Neuronal stem cell (in vitro differentiated cells): ENCODE measurements at regions not wholly inside any gene's neighbourhood (a gene's known extent, or its start where the extent isn't known, plus 50 kb on each side); places are given as distances from the start of the nearest gene placed in this dataset.

Experiments used
- DNase-seq: peaks from one replicate; pipeline ENCODE4 v3.0.0-alpha.2; 2013; ENCODE audit warnings: low spot score
- H2AFZ ChIP-seq: one replicate; pipeline ENCODE4 v1.6.1; 2013; ENCODE audit warnings: mild to moderate bottlenecking, low read length, inconsistent platforms
- H2AK5ac ChIP-seq: 2 replicates; pipeline ENCODE4 v1.6.1; 2013; ENCODE audit warnings: low read depth, mild to moderate bottlenecking, inconsistent platforms, low read length, moderate library complexity, mixed read lengths
- H2BK120ac ChIP-seq: 2 replicates; pipeline ENCODE4 v1.6.1; 2013; ENCODE audit warnings: low read depth, mild to moderate bottlenecking, inconsistent platforms, low read length, moderate library complexity, mixed read lengths
- H2BK12ac ChIP-seq: one replicate; pipeline ENCODE4 v1.6.1; 2013; ENCODE audit warnings: low read length, inconsistent platforms
- H2BK15ac ChIP-seq: 2 replicates; pipeline ENCODE4 v1.6.1; 2013; ENCODE audit warnings: mild to moderate bottlenecking, low read length, inconsistent platforms, mixed read lengths
- H2BK5ac ChIP-seq: one replicate; pipeline ENCODE4 v1.6.1; 2013; ENCODE audit warnings: inconsistent platforms, mild to moderate bottlenecking, low read length, moderate library complexity
- H3K14ac ChIP-seq: one replicate; pipeline ENCODE4 v1.6.1; 2013; ENCODE audit warnings: low read length, inconsistent platforms
- H3K18ac ChIP-seq: 2 replicates; pipeline ENCODE4 v1.6.1; 2013; ENCODE audit warnings: low read length, inconsistent platforms
- H3K23ac ChIP-seq: 2 replicates; pipeline ENCODE4 v1.6.1; 2013; ENCODE audit warnings: low read depth, mild to moderate bottlenecking, mixed read lengths, low read length, inconsistent platforms; ENCODE audit not compliant: poor library complexity
- H3K27ac ChIP-seq: replicated peaks from 3 replicates; pipeline ENCODE4 v1.5.1; 2013; ENCODE audit warnings: low read length, inconsistent platforms
- H3K27me3 ChIP-seq, 3 experiments: 2 replicates each; pipeline ENCODE4 v1.6.1; 2013; ENCODE audit warnings: low read length in 3 of 3, mild to moderate bottlenecking in 2 of 3, inconsistent platforms in 1 of 3, low read depth in 1 of 3, mixed read lengths in 1 of 3, moderate library complexity in 1 of 3; ENCODE audit not compliant: control insufficient read depth in 3 of 3, insufficient read depth in 3 of 3
- H3K36me3 ChIP-seq, 2 donors: replicated peaks in 1 of 2; 2 replicates each; pipeline ENCODE4 v1.6.1; 2013; ENCODE audit warnings: low read length in 2 of 2; ENCODE audit not compliant: control insufficient read depth in 2 of 2, insufficient read depth in 2 of 2
- H3K4ac ChIP-seq: 2 replicates; pipeline ENCODE4 v1.6.1; 2013; ENCODE audit warnings: inconsistent platforms, mild to moderate bottlenecking, low read length, moderate library complexity
- H3K4me1 ChIP-seq, 2 donors: 1 replicate in 1 of 2; 2 replicates in 1 of 2; pipeline ENCODE4 v1.6.1; 2013; ENCODE audit warnings: low read length in 2 of 2, low read depth in 1 of 2; ENCODE audit not compliant: control insufficient read depth in 2 of 2, insufficient read depth in 1 of 2
- H3K4me2 ChIP-seq: one replicate; pipeline ENCODE4 v1.6.1; 2013; ENCODE audit warnings: mild to moderate bottlenecking, low read length, inconsistent platforms; ENCODE audit not compliant: insufficient read depth, poor library complexity, severe bottlenecking
- H3K4me3 ChIP-seq, 2 donors: 2 replicates each; pipeline ENCODE4 v1.5.1; 2013; ENCODE audit warnings: low read length in 2 of 2, mild to moderate bottlenecking in 2 of 2, inconsistent platforms in 1 of 2, moderate library complexity in 1 of 2
- H3K79me1 ChIP-seq: one replicate; pipeline ENCODE4 v1.6.1; 2013; ENCODE audit warnings: low read depth, mild to moderate bottlenecking, inconsistent platforms, low read length, moderate library complexity
- H3K9ac ChIP-seq: one replicate; pipeline ENCODE4 v1.6.1; 2013; ENCODE audit warnings: mild to moderate bottlenecking, low read depth, low read length, inconsistent platforms; ENCODE audit not compliant: poor library complexity
- H3K9me3 ChIP-seq, 2 donors: replicated peaks in 1 of 2; 2 replicates each; pipeline versions ENCODE3 to v1.6.1; 2013; ENCODE audit warnings: low read length in 2 of 2, mild to moderate bottlenecking in 2 of 2, inconsistent platforms in 1 of 2, low read depth in 1 of 2, mixed read lengths in 1 of 2, moderate library complexity in 1 of 2; ENCODE audit not compliant: control insufficient read depth in 2 of 2, insufficient read depth in 1 of 2
- H4K8ac ChIP-seq: one replicate; pipeline ENCODE4 v1.6.1; 2013; ENCODE audit warnings: low read depth, mild to moderate bottlenecking, inconsistent platforms, low read length, moderate library complexity
- H4K91ac ChIP-seq: one replicate; pipeline ENCODE4 v1.6.1; 2013; ENCODE audit warnings: low read length, low read depth, mild to moderate bottlenecking, inconsistent platforms; ENCODE audit not compliant: poor library complexity
- WGBS, 2 donors: extraction: QIAGEN DNeasy Blood & Tissue Kit; methylation state at CpG; one replicate each; pipeline ENCODE4 v1.1.7; 2013; ENCODE audit warnings: missing lambda C conversion rate in 2 of 2, mixed read lengths in 1 of 2; ENCODE audit not compliant: insufficient read length in 2 of 2, insufficient replicate concordance in 1 of 2; ENCODE audit errors: extremely low coverage in 2 of 2; 5-methylcytosine and 5-hydroxymethylcytosine counted together

- Histone ChIP-seq H3K14ac (no peak overlapping the region), H3K4me3 (no peak overlapping the region), H3K23ac (no peak overlapping the region), H3K27me3 (no peaks in the 10 kb centered on the region), H3K27ac (no peak overlapping the region), H3K9me3 (no peaks in the 10 kb centered on the region), H2BK5ac (no peak overlapping the region), H3K4me2 (no peak overlapping the region), H3K4me1 (no peaks in the 10 kb centered on the region), H2BK15ac (no peak overlapping the region), H4K8ac (no peak overlapping the region), H3K79me1 (no peaks in the 10 kb centered on the region), H3K36me3 (no peaks in the 10 kb centered on the region), H4K91ac (no peak overlapping the region), H3K18ac (no peak overlapping the region), H2AK5ac (no peak overlapping the region), H2BK120ac (no peak overlapping the region), H2AFZ (no peak overlapping the region), H3K4ac (no peak overlapping the region), H2BK12ac (no peak overlapping the region), H3K9ac (no peak overlapping the region)
- WGBS, 2 donors = no CpG with 5 or more reads among the region's 6 CpGs
- DNase-seq = no peak
These were observed 69.2 kb downstream of the BLID start for GRCh38 chr11:122046846-122047245.

DNA sequence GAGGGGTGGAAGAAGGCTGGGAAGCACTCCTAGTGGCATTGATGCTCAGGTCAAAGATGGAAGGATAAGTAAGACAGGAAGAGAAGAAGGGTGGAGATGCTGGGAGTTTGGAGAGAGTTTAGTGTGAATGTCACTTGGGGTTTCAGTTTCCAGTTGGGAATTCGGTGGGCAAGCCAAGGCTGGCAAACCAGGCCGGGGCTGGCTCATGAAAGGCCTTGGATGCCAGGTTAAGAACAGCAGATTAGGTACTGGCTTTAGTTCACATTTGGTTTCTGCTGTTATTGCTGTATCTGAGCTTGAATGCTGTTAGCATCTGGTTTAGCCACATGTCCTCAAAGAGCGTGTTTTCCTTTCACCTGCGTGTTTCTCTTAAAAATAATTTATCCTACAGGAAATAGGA lies 69.6 kb downstream of the BLID start:
- Histone ChIP-seq H3K23ac (no peak overlapping the region), H3K27me3 (no peaks in the 10 kb centered on the region), H2AFZ (no peak overlapping the region), H2AK5ac (no peak overlapping the region), H3K18ac (no peak overlapping the region), H3K27ac (no peak overlapping the region), H2BK12ac (no peak overlapping the region), H3K9me3 (no peaks in the 10 kb centered on the region), H3K14ac (no peak overlapping the region), H3K36me3 (no peaks in the 10 kb centered on the region), H3K4me2 (no peak overlapping the region), H2BK15ac (no peak overlapping the region), H3K4ac (no peak overlapping the region), H3K4me1 (no peaks in the 10 kb centered on the region), H2BK120ac (no peak overlapping the region), H2BK5ac (no peak overlapping the region), H3K79me1 (no peaks in the 10 kb centered on the region), H3K4me3 (no peak overlapping the region), H4K91ac (no peak overlapping the region), H3K9ac (no peak overlapping the region), H4K8ac (no peak overlapping the region)
- WGBS, 2 donors = no CpG with 5 or more reads among the region's 4 CpGs
- DNase-seq = no peak

- H4K91ac ChIP-seq = no peak overlapping the region
- H3K27ac ChIP-seq = no peak overlapping the region
- no peaks in the 10 kb centered on the region for H3K79me1 ChIP-seq
- no peak overlapping the region for H4K8ac ChIP-seq
- no peak overlapping the region for H2BK12ac ChIP-seq
- H3K27me3 ChIP-seq = no peaks in the 10 kb centered on the region
- no CpG with 5 or more reads among the region's 3 CpGs for WGBS, 2 donors
- no peak overlapping the region for H2AFZ ChIP-seq
- H2AK5ac ChIP-seq = no peak overlapping the region
- no peak overlapping the region for H3K18ac ChIP-seq
- no peak overlapping the region for H2BK5ac ChIP-seq
- no peak overlapping the region for H3K4ac ChIP-seq
- H2BK15ac ChIP-seq = no peak overlapping the region
- no peak overlapping the region for H3K4me3 ChIP-seq
- no peak overlapping the region for H2BK120ac ChIP-seq
- H3K23ac ChIP-seq = no peak overlapping the region
- H3K4me1 ChIP-seq = peaks cover 0 to 2% of the 10 kb centered on the region in 2 donors
- H3K4me2 ChIP-seq = no peak overlapping the region
- no peak overlapping the region for H3K9ac ChIP-seq
- H3K14ac ChIP-seq = no peak overlapping the region
- no peaks in the 10 kb centered on the region for H3K9me3 ChIP-seq
- no peak for DNase-seq
- H3K36me3 ChIP-seq = no peaks in the 10 kb centered on the region
These were observed 70.8 kb downstream of the BLID start for GRCh38 chr11:122045181-122045586.

DNA sequence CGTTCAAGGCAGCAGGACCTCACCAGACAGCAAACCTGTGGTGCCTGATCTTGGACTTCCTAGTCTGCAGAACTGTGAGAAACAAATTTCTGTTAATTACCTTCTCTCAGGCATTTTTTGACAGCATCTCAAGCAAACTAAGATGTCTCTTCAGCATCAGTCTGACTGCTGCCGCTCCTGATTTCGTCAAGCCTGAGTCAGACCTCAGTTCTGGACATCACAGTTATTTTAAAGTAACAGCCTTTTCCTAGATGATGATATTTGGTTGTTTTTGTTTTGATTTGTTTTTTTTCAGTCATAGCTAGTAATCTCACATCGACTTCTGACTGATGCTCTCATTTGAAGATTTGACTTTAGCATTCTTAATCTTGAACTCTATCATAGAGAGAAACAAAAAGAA lies 71.9 kb downstream of the BLID start:
- Histone ChIP-seq H2AFZ (no peak overlapping the region), H3K36me3 (no peaks in the 10 kb centered on the region), H3K18ac (no peak overlapping the region), H3K27ac (no peak overlapping the region), H3K14ac (no peak overlapping the region), H3K9me3 (no peaks in the 10 kb centered on the region), H3K4me2 (no peak overlapping the region), H3K4me3 (no peak overlapping the region), H3K23ac (no peak overlapping the region), H4K91ac (no peak overlapping the region), H2BK12ac (no peak overlapping the region), H3K9ac (no peak overlapping the region), H3K27me3 (no peaks in the 10 kb centered on the region), H2BK5ac (no peak overlapping the region), H2BK15ac (no peak overlapping the region), H3K4me1 (peaks cover 0 to 2% of the 10 kb centered on the region in 2 donors), H4K8ac (no peak overlapping the region), H3K4ac (no peak overlapping the region), H2AK5ac (no peak overlapping the region), H3K79me1 (no peaks in the 10 kb centered on the region), H2BK120ac (no peak overlapping the region)
- WGBS, 2 donors = no CpG with 5 or more reads among the region's 4 CpGs
- no peak for DNase-seq
